ENCODE measurements at regions not wholly inside any gene's neighbourhood (a gene's known extent, or its start where the extent isn't known, plus 50 kb on each side); places are given as distances from the start of the nearest gene placed in this dataset.

- no peak for DNase-seq (ENCODE audit: low spot score)
Measured at GRCh38 chr11:15882876-15883454, 473.4 kb downstream of the SOX6 start.

- no peak for DNase-seq (ENCODE audit: low spot score)
Measured at GRCh38 chr11:15883455-15883920, 472.9 kb downstream of the SOX6 start.

GRCh38 chr11:15884141-15884540 is 472.2 kb downstream of the SOX6 start:
- no peak for DNase-seq (ENCODE audit: low spot score)

GRCh38 chr11:15884777-15885540 is 471.4 kb downstream of the SOX6 start:
- DNase-seq (ENCODE audit: low spot score): no peak

GRCh38 chr11:15885854-15886253 is 470.5 kb downstream of the SOX6 start:
- no peak for DNase-seq (ENCODE audit: low spot score)

GRCh38 chr11:15886299-15886698 is 470.0 kb downstream of the SOX6 start:
- DNase-seq (ENCODE audit: low spot score): no peak

- DNase-seq (ENCODE audit: low spot score): no peak
Measured at GRCh38 chr11:15886866-15887265, 469.5 kb downstream of the SOX6 start.

GRCh38 chr11:15888556-15889345 is 467.6 kb downstream of the SOX6 start:
- DNase-seq (ENCODE audit: low spot score): no peak

GRCh38 chr11:15889363-15890030 is 466.8 kb downstream of the SOX6 start:
- no peak for DNase-seq (ENCODE audit: low spot score)

- DNase-seq (ENCODE audit: low spot score): no peak
Measured at GRCh38 chr11:15890031-15890713, 466.2 kb downstream of the SOX6 start.

- DNase-seq (ENCODE audit: low spot score): no peak
Measured at GRCh38 chr11:15893080-15893492, 463.3 kb downstream of the SOX6 start.

- no peak for DNase-seq (ENCODE audit: low spot score)
Measured at GRCh38 chr11:15896026-15896425, 460.3 kb downstream of the SOX6 start.

GRCh38 chr11:15896530-15896929 is 459.8 kb downstream of the SOX6 start:
- no peak for DNase-seq (ENCODE audit: low spot score)

GRCh38 chr11:15897211-15897960 is 459.0 kb downstream of the SOX6 start:
- no peak for DNase-seq (ENCODE audit: low spot score)

- DNase-seq (ENCODE audit: low spot score): no peak
Measured at GRCh38 chr11:15901054-15901453, 455.3 kb downstream of the SOX6 start.

GRCh38 chr11:15901790-15902189 is 454.6 kb downstream of the SOX6 start:
- peak; percentile 47 for DNase-seq (ENCODE audit: low spot score)

- peak; percentile 34 for DNase-seq (ENCODE audit: low spot score)
Measured at GRCh38 chr11:15903246-15903645, 453.1 kb downstream of the SOX6 start.

- DNase-seq (ENCODE audit: low spot score): no peak
Measured at GRCh38 chr11:15905366-15906104, 450.8 kb downstream of the SOX6 start.

GRCh38 chr11:15906481-15907035 is 449.8 kb downstream of the SOX6 start:
- DNase-seq (ENCODE audit: low spot score): no peak

GRCh38 chr11:15907806-15908205 is 448.5 kb downstream of the SOX6 start:
- DNase-seq (ENCODE audit: low spot score): no peak
